Brain microvascular endothelial cell (primary cell): ENCODE measurements at regions not wholly inside any gene's neighbourhood (a gene's known extent, or its start where the extent isn't known, plus 50 kb on each side); places are given as distances from the start of the nearest gene placed in this dataset.

Experiments
- DNase-seq: peaks from one replicate; pipeline ENCODE4 v3.0.0-alpha.2; 2020
- H3K27ac ChIP-seq: fragments of 250-450 bp; sonication (Bioruptor Pico); 2 replicates; pipeline ENCODE4 v1.5.1; 2020; ENCODE audit warnings: mild to moderate bottlenecking, moderate library complexity
- H3K27me3 ChIP-seq: fragments of 250-450 bp; sonication (Bioruptor Pico); replicated peaks from 2 replicates; pipeline ENCODE4 v1.5.1; 2020; ENCODE audit warnings: mild to moderate bottlenecking
- H3K36me3 ChIP-seq: fragments of 250-450 bp; sonication (Bioruptor Pico); replicated peaks from 2 replicates; pipeline ENCODE4 v1.5.1; 2020; ENCODE audit warnings: mild to moderate bottlenecking
- H3K4me3 ChIP-seq: 2 replicates; pipeline ENCODE4 v1.5.1; 2011; ENCODE audit warnings: low read depth, mild to moderate bottlenecking, control low read depth, low read length, moderate library complexity
- in situ Hi-C: cut with HindIII; loops from 2 replicates; pipeline ENCODE4 v1.10.0; 2017; ENCODE audit warnings: low sequenced_read_pairs, low pct_ligation_motif_present
- TF ChIP-seq, protein P1 (sequence below): IDR thresholded peaks from 2 replicates; pipeline ENCODE4 v1.5.1; 2011; ENCODE audit warnings: low read depth, mild to moderate bottlenecking, moderate library complexity, low read length, control low read depth, inconsistent platforms; ENCODE audit errors: missing control alignments

GRCh38 chr13:59464926-59465325 lies 698.8 kb downstream of the DIAPH3 start:
- Histone ChIP-seq H3K27me3 (no peaks in the 10 kb centered on the region), H3K4me3 (no peak overlapping the region), H3K36me3 (no peaks in the 10 kb centered on the region), H3K27ac (no peak overlapping the region)
- in situ Hi-C loops, result no loop called here
- TF ChIP-seq, protein P1, sequence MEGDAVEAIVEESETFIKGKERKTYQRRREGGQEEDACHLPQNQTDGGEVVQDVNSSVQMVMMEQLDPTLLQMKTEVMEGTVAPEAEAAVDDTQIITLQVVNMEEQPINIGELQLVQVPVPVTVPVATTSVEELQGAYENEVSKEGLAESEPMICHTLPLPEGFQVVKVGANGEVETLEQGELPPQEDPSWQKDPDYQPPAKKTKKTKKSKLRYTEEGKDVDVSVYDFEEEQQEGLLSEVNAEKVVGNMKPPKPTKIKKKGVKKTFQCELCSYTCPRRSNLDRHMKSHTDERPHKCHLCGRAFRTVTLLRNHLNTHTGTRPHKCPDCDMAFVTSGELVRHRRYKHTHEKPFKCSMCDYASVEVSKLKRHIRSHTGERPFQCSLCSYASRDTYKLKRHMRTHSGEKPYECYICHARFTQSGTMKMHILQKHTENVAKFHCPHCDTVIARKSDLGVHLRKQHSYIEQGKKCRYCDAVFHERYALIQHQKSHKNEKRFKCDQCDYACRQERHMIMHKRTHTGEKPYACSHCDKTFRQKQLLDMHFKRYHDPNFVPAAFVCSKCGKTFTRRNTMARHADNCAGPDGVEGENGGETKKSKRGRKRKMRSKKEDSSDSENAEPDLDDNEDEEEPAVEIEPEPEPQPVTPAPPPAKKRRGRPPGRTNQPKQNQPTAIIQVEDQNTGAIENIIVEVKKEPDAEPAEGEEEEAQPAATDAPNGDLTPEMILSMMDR, result no peak
- no peak for DNase-seq

DNA sequence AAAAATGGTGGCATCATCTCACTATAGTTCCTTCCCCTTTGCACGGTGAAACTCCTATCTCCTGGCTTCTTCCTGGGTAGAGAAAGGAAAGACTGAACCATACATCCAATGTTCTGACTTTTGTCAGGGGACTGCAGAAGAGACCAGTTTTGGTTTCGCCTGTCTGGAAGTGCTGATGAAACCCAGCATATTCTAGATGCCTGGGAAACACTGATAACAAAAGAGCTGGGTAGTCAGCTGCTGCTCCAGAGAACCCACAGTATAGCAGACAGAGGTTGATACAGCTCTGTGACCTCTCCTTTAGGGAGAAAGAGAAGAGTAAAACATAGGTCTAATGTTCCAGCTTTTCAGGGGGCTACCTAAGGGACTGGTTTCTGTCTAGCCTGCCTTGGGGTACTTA lies 695.3 kb downstream of the DIAPH3 start:
- H3K27ac ChIP-seq, result no peak overlapping the region
- DNase-seq, result no peak
- no peaks in the 10 kb centered on the region for H3K36me3 ChIP-seq
- TF ChIP-seq, protein P1, result no peak
- in situ Hi-C loops, result no loop called here
- H3K27me3 ChIP-seq, result no peaks in the 10 kb centered on the region
- H3K4me3 ChIP-seq, result no peak overlapping the region

DNA sequence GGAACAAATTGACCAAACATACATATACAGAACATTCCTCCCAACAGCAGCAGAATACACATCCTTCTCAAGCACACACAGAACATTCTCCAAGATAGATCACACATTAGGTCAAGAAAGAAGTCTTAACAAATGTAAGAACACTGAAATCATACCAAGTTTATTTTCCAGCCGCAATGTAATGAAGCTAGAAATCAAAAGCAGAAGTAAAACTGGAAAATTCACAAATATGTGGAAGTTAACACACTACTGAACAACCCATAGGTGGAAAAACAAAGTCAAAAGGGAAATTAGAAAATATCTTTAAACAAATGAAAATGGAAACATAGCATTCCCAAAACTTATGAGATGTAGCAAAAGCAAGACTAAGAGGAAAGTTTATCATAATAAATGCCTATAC lies 692.6 kb downstream of the DIAPH3 start:
- no peak for DNase-seq
- Histone ChIP-seq H3K27me3 (no peaks in the 10 kb centered on the region), H3K27ac (no peak overlapping the region), H3K36me3 (no peaks in the 10 kb centered on the region), H3K4me3 (no peak overlapping the region)
- in situ Hi-C loops, result no loop called here
- TF ChIP-seq, protein P1, result no peak

DNA sequence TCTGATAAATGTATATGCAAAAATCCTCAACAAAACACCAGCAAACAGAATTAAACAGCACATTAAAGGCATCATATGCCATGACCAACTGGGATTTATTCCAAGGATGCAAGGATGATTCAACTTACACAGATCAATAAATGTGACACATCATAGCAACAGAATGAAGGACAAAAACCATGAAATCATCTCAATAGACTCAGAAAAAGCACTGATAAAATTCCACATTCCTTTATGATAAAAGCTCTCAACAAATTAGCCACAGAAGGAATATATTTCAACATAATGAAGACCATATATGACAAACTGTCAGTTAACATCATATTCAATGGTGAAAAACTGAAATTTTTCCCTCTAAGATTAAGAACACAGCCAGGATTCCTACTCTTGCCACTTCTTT lies 691.6 kb downstream of the DIAPH3 start:
- in situ Hi-C loops, result no loop called here
- DNase-seq, result no peak
- TF ChIP-seq, protein P1, result no peak

GRCh38 chr13:59474696-59475095 lies 689.0 kb downstream of the DIAPH3 start:
- H3K27me3 ChIP-seq, result no peaks in the 10 kb centered on the region
- no peak overlapping the region for H3K27ac ChIP-seq
- H3K4me3 ChIP-seq, result no peak overlapping the region
- no peaks in the 10 kb centered on the region for H3K36me3 ChIP-seq
- no peak for DNase-seq
- in situ Hi-C loops, result no loop called here
- TF ChIP-seq, protein P1, result no peak

More for the DNA sequence above, 691.6 kb downstream of the DIAPH3 start:
- no peak overlapping the region for H3K27ac ChIP-seq
- H3K36me3 ChIP-seq, result no peaks in the 10 kb centered on the region
- no peaks in the 10 kb centered on the region for H3K27me3 ChIP-seq
- H3K4me3 ChIP-seq, result no peak overlapping the region

DNA sequence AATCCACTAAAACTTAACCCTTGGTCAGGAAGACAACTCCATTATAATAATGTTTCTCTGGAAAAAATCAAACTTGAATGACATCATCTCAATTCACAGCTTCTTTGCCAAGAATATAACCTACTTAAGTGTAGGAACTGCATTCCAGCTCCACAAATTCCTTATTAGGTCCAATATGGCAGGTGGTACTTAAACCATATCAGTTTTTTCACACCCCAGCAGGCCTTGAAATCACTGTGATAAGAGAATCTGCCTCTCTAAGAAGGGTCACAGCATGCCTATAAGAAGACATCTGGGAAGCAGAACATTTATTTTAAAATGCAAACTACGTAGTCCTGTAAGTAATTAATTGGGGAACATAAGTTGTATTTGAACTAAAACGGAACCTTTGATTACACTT lies 687.8 kb downstream of the DIAPH3 start:
- in situ Hi-C loops, result no loop called here
- H3K27ac ChIP-seq, result no peak overlapping the region
- no peaks in the 10 kb centered on the region for H3K36me3 ChIP-seq
- H3K27me3 ChIP-seq, result no peaks in the 10 kb centered on the region
- TF ChIP-seq, protein P1, result no peak
- no peak overlapping the region for H3K4me3 ChIP-seq
- no peak for DNase-seq
